GM19238 (cell line): ENCODE measurements at regions not wholly inside any gene's neighbourhood (a gene's known extent, or its start where the extent isn't known, plus 50 kb on each side); places are given as distances from the start of the nearest gene placed in this dataset.
A peak's percentile ranks its signal among the peaks of the same experiment; 100 is the strongest.
"Not testable (repeated sequence)": the region's sequence is repeated elsewhere in the genome, so short reads cannot be mapped to it uniquely, and the experiment has no call there.

Experiments
- DNase-seq: peaks from one replicate; pipeline ENCODE4 v3.0.0; 2011; ENCODE audit warnings: low spot score; ENCODE audit not compliant: insufficient read length

GRCh38 chr3:31096661-31097395, 202.4 kb upstream of the GADL1 start:
- DNase-seq: no peak

GRCh38 chr3:31100519-31100918, 206.1 kb upstream of the GADL1 start:
- no peak for DNase-seq

GRCh38 chr3:31101285-31101684, 206.8 kb upstream of the GADL1 start:
- not testable (repeated sequence) for DNase-seq

- DNase-seq: no peak
Measured at GRCh38 chr3:31102196-31102879, 207.9 kb upstream of the GADL1 start.

GRCh38 chr3:31103181-31103580, 208.7 kb upstream of the GADL1 start:
- DNase-seq: no peak

- no peak for DNase-seq
Measured at GRCh38 chr3:31103623-31104180, 209.2 kb upstream of the GADL1 start.

GRCh38 chr3:31105011-31105410, 210.6 kb upstream of the GADL1 start:
- DNase-seq: no peak

GRCh38 chr3:31105438-31106077, 211.1 kb upstream of the GADL1 start:
- DNase-seq: no peak

GRCh38 chr3:31106204-31106603, 211.7 kb upstream of the GADL1 start:
- DNase-seq: no peak

- peak; percentile 2 for DNase-seq
Measured at GRCh38 chr3:31106912-31107311, 212.5 kb upstream of the GADL1 start.

- DNase-seq: no peak
Measured at GRCh38 chr3:31114929-31115283, 220.4 kb upstream of the GADL1 start.

- DNase-seq: not testable (repeated sequence)
Measured at GRCh38 chr3:31115531-31115930, 221.1 kb upstream of the GADL1 start.

GRCh38 chr3:31116651-31117050, 222.2 kb upstream of the GADL1 start:
- no peak for DNase-seq

GRCh38 chr3:31117854-31118253, 223.4 kb upstream of the GADL1 start:
- DNase-seq: no peak

GRCh38 chr3:31124373-31124772, 229.9 kb upstream of the GADL1 start:
- no peak for DNase-seq

- no peak for DNase-seq
Measured at GRCh38 chr3:31125413-31126020, 231.1 kb upstream of the GADL1 start.

- no peak for DNase-seq
Measured at GRCh38 chr3:31129241-31129640, 234.8 kb upstream of the GADL1 start.

- DNase-seq: no peak
Measured at GRCh38 chr3:31132132-31132769, 237.8 kb upstream of the GADL1 start.

- DNase-seq: no peak
Measured at GRCh38 chr3:31133541-31133940, 239.1 kb upstream of the GADL1 start.

GRCh38 chr3:31135546-31135945, 241.1 kb upstream of the GADL1 start:
- DNase-seq: no peak

GRCh38 chr3:31137718-31138465, 243.4 kb upstream of the GADL1 start:
- DNase-seq: no peak
